A549 (cell line): ENCODE measurements at regions not wholly inside any gene's neighbourhood (a gene's known extent, or its start where the extent isn't known, plus 50 kb on each side); places are given as distances from the start of the nearest gene placed in this dataset.

ENCODE experiments used
- ATAC-seq, 2 experiments: fragments of 200-7000 bp in 1 of 2; fragments of >200 bp in 1 of 2; cut with Nextera tagmentation in 1 of 2; cut with Tn5 transposase in 1 of 2; 3 replicates each; pipeline versions ENCODE4 v1.8.0 to v1.9.1; 2018 to 2020; ENCODE audit warnings: mild to moderate bottlenecking in 1 of 2, moderate library complexity in 1 of 2
- CTCF ChIA-PET: fragments of 300-600 bp; sonication (Branson Sonifier 250); formaldehyde crosslinking; extraction: SDS; loops from one replicate; lab custom pipeline; 2021; ENCODE audit warnings: antibody characterized with exemption, inconsistent platforms; lab: Yijun Ruan, JAX
- POLR2A ChIA-PET: fragments of 350-600 bp; formaldehyde crosslinking; extraction: SDS; loops from one replicate; lab custom pipeline; 2021; ENCODE audit warnings: antibody characterized with exemption, inconsistent platforms; lab: Yijun Ruan, JAX
- DNase-seq, 2 experiments: peaks; one replicate each; pipeline versions ENCODE4 v3.0.0 to v3.0.0-alpha.2; 2011 to 2016; ENCODE audit warnings: low read depth in 1 of 2, low spot score in 1 of 2
- FAIRE-seq: peaks from 2 replicates; lab custom pipeline; 2011; peaks lifted over from hg19 to GRCh38; lab: Jason Lieb, UNC
- H3K27ac ChIP-seq, 2 experiments: fragments of >200 bp; sonication (Bioruptor Twin); formaldehyde crosslinking; 3 replicates each; pipeline ENCODE4 v1.5.1; 2016 to 2017
- H3K4me1 ChIP-seq: fragments of >200 bp; sonication (Bioruptor Twin); formaldehyde crosslinking; 3 replicates; pipeline ENCODE4 v1.6.1; 2016
- H3K4me2 ChIP-seq: fragments of >200 bp; sonication (Bioruptor Twin); formaldehyde crosslinking; 3 replicates; pipeline ENCODE4 v1.6.1; 2016
- H3K4me3 ChIP-seq: fragments of >200 bp; sonication (Bioruptor Twin); formaldehyde crosslinking; 3 replicates; pipeline ENCODE4 v1.5.1; 2016
- H3K9me3 ChIP-seq: fragments of >200 bp; sonication (Bioruptor Twin); formaldehyde crosslinking; 3 replicates; pipeline ENCODE4 v1.6.1; 2016
- BCL3 ChIP-seq: fragments of >200 bp; sonication (Bioruptor Twin); formaldehyde crosslinking; IDR thresholded peaks from 3 replicates; pipeline ENCODE4 v1.6.1; 2016
- CHD4 ChIP-seq: fragments of 200-600 bp; sonication (generic); IDR thresholded peaks from 2 replicates; pipeline ENCODE4 v1.6.1; 2016; ENCODE audit warnings: antibody characterized with exemption, mild to moderate bottlenecking, borderline replicate concordance
- CTCF ChIP-seq: fragments of >200 bp; sonication (Bioruptor Twin); formaldehyde crosslinking; IDR thresholded peaks from 3 replicates; pipeline ENCODE4 v1.5.1; 2016
- FOXS1 ChIP-seq: fragments of 250-450 bp; sonication (Bioruptor Pico); IDR thresholded peaks from 2 replicates; pipeline ENCODE4 v1.5.0; 2020; ENCODE audit warnings: mild to moderate bottlenecking, moderate library complexity
- HMGXB4 ChIP-seq: fragments of 250-450 bp; sonication (Bioruptor Pico); IDR thresholded peaks from 2 replicates; pipeline ENCODE4 v1.5.0; 2021; ENCODE audit warnings: mild to moderate bottlenecking, moderate library complexity, borderline replicate concordance
- HOXA7 ChIP-seq: fragments of 250-450 bp; sonication (Bioruptor Pico); IDR thresholded peaks from 2 replicates; pipeline ENCODE4 v1.5.0; 2020; ENCODE audit warnings: mild to moderate bottlenecking, moderate library complexity
- HOXB13 ChIP-seq: fragments of 250-450 bp; sonication (Bioruptor Pico); IDR thresholded peaks from 2 replicates; pipeline ENCODE4 v1.5.0; 2020; ENCODE audit warnings: low read depth, mild to moderate bottlenecking, moderate library complexity
- JUN ChIP-seq, 2 experiments: fragments of >200 bp; sonication (Bioruptor Twin); formaldehyde crosslinking; IDR thresholded peaks; 2 replicates in 1 of 2; 3 replicates in 1 of 2; pipeline ENCODE4 v1.6.1; 2016 to 2017
- MYC ChIP-seq: IDR thresholded peaks from 2 replicates; pipeline ENCODE4 v1.6.1; 2012; ENCODE audit warnings: mild to moderate bottlenecking, inconsistent platforms, low read length, improper control_type of control experiment, borderline replicate concordance
- NPAS2 ChIP-seq: fragments of 250-450 bp; sonication (Bioruptor Pico); IDR thresholded peaks from 2 replicates; pipeline ENCODE4 v1.8.0; 2022; ENCODE audit warnings: mild to moderate bottlenecking, moderate library complexity, borderline replicate concordance
- NR3C1 ChIP-seq: fragments of >200 bp; sonication (Bioruptor Twin); formaldehyde crosslinking; IDR thresholded peaks from 3 replicates; pipeline ENCODE4 v1.6.1; 2017
- PBX3 ChIP-seq: IDR thresholded peaks from 2 replicates; pipeline ENCODE4 v1.6.1; 2012
- RFX5 ChIP-seq: fragments of 450-650 bp; IDR thresholded peaks from 2 replicates; pipeline ENCODE4 v1.7.1; 2014; ENCODE audit warnings: antibody characterized with exemption, mild to moderate bottlenecking, moderate library complexity
- RNF2 ChIP-seq: fragments of 200-600 bp; sonication (generic); IDR thresholded peaks from 2 replicates; pipeline ENCODE4 v1.6.1; 2016; ENCODE audit warnings: low read depth, mild to moderate bottlenecking, antibody characterized with exemption, moderate library complexity, borderline replicate concordance
- ZFP36 ChIP-seq: fragments of 450-650 bp; IDR thresholded peaks from 2 replicates; pipeline ENCODE4 v1.6.1; 2014; ENCODE audit warnings: borderline replicate concordance; ENCODE audit not compliant: partially characterized antibody
- ZNF302 ChIP-seq: fragments of 250-450 bp; sonication (Bioruptor Pico); IDR thresholded peaks from 2 replicates; pipeline ENCODE4 v1.9.0; 2021; ENCODE audit warnings: inconsistent platforms, mild to moderate bottlenecking, moderate library complexity
- ZSCAN20 ChIP-seq: fragments of 250-450 bp; sonication (Bioruptor Pico); IDR thresholded peaks from 2 replicates; pipeline ENCODE4 v1.8.0; 2022; ENCODE audit warnings: mild to moderate bottlenecking, moderate library complexity
- WGBS: methylation state at CpG from one replicate; pipeline ENCODE4 v1.1.6; 2017; ENCODE audit errors: missing lambda C conversion rate; 5-methylcytosine and 5-hydroxymethylcytosine counted together
- TF ChIP-seq, protein P1 (sequence below): fragments of 450-650 bp; IDR thresholded peaks from 2 replicates; pipeline ENCODE4 v1.6.1; 2014; ENCODE audit warnings: antibody characterized with exemption
- TF ChIP-seq, protein P2 (sequence below): fragments of 200-600 bp; sonication (generic); IDR thresholded peaks from 2 replicates; pipeline ENCODE4 v1.6.1; 2016; ENCODE audit warnings: antibody characterized with exemption, mild to moderate bottlenecking, moderate library complexity
- TF ChIP-seq, protein P3 (sequence below): fragments of >200 bp; sonication (Bioruptor Twin); formaldehyde crosslinking; IDR thresholded peaks from 2 replicates; pipeline ENCODE4 v1.6.1; 2016

- H3K9me3 ChIP-seq: no peaks in the 10 kb centered on the region
- peak overlapping the region in 1 of 2 experiments; percentile 50; a peak in 1 of 6 replicates for H3K27ac ChIP-seq
- DNase-seq: no peak
- TF ChIP-seq NR3C1 (no peak), ZNF302 (CRISPR knock-in tag) (no peak), MYC (no peak), JUN (IDR thresholded peaks at IDR 0.05) (no peak), CTCF (no peak), NPAS2 (no peak), FOXS1 (no peak), HMGXB4 (CRISPR knock-in tag) (no peak), ZFP36 (no peak), RNF2 (no peak), HOXA7 (CRISPR knock-in tag) (no peak), BCL3 (no peak), ZSCAN20 (CRISPR knock-in tag) (no peak), HOXB13 (CRISPR knock-in tag) (no peak), RFX5 (no peak), PBX3 (no peak), CHD4 (no peak)
- TF ChIP-seq, protein P1, sequence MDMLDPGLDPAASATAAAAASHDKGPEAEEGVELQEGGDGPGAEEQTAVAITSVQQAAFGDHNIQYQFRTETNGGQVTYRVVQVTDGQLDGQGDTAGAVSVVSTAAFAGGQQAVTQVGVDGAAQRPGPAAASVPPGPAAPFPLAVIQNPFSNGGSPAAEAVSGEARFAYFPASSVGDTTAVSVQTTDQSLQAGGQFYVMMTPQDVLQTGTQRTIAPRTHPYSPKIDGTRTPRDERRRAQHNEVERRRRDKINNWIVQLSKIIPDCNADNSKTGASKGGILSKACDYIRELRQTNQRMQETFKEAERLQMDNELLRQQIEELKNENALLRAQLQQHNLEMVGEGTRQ: no peak
- TF ChIP-seq, protein P2, sequence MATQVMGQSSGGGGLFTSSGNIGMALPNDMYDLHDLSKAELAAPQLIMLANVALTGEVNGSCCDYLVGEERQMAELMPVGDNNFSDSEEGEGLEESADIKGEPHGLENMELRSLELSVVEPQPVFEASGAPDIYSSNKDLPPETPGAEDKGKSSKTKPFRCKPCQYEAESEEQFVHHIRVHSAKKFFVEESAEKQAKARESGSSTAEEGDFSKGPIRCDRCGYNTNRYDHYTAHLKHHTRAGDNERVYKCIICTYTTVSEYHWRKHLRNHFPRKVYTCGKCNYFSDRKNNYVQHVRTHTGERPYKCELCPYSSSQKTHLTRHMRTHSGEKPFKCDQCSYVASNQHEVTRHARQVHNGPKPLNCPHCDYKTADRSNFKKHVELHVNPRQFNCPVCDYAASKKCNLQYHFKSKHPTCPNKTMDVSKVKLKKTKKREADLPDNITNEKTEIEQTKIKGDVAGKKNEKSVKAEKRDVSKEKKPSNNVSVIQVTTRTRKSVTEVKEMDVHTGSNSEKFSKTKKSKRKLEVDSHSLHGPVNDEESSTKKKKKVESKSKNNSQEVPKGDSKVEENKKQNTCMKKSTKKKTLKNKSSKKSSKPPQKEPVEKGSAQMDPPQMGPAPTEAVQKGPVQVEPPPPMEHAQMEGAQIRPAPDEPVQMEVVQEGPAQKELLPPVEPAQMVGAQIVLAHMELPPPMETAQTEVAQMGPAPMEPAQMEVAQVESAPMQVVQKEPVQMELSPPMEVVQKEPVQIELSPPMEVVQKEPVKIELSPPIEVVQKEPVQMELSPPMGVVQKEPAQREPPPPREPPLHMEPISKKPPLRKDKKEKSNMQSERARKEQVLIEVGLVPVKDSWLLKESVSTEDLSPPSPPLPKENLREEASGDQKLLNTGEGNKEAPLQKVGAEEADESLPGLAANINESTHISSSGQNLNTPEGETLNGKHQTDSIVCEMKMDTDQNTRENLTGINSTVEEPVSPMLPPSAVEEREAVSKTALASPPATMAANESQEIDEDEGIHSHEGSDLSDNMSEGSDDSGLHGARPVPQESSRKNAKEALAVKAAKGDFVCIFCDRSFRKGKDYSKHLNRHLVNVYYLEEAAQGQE: no peak
- TF ChIP-seq, protein P3, sequence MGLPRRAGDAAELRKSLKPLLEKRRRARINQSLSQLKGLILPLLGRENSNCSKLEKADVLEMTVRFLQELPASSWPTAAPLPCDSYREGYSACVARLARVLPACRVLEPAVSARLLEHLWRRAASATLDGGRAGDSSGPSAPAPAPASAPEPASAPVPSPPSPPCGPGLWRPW: no peak
- TF ChIP-seq, all 56 proteins: peak for 0
- no peak for FAIRE-seq
- CTCF ChIA-PET: no interaction called here
- WGBS: 86% methylated on average over 6 of the region's 6 CpGs
- POLR2A ChIA-PET: no interaction called here
- H3K4me3 ChIP-seq: no peak overlapping the region
- H3K4me2 ChIP-seq: no peak overlapping the region
- H3K4me1 ChIP-seq: peaks cover 5% of the 10 kb centered on the region; the same call in 1 of the 3 replicates
- ATAC-seq: no peak
Measured at GRCh38 chr13:34148359-34148758, 330.4 kb downstream of the RFC3 start.
